GM13977 (cell line): ENCODE measurements at regions not wholly inside any gene's neighbourhood (a gene's known extent, or its start where the extent isn't known, plus 50 kb on each side); places are given as distances from the start of the nearest gene placed in this dataset.

ENCODE experiments used
- DNase-seq: peaks from one replicate; pipeline ENCODE4 v3.0.0; 2012; ENCODE audit warnings: low spot score
- in situ Hi-C: fragments of 300-500 bp; cut with MboI; formaldehyde crosslinking; loops from one replicate; pipeline ENCODE4 v1.12.0; 2022; ENCODE audit warnings: low sequenced_read_pairs, low pct_unique_long_range_greater_than_20kb, mixed read lengths, inconsistent platforms; ENCODE audit not compliant: unreplicated experiment
- TF ChIP-seq, protein P1 (sequence below): IDR thresholded peaks from 2 replicates; pipeline ENCODE4 v1.5.1; 2012; ENCODE audit warnings: mild to moderate bottlenecking, control low read depth; ENCODE audit not compliant: insufficient read depth; ENCODE audit errors: extremely low read depth, missing control alignments

DNA sequence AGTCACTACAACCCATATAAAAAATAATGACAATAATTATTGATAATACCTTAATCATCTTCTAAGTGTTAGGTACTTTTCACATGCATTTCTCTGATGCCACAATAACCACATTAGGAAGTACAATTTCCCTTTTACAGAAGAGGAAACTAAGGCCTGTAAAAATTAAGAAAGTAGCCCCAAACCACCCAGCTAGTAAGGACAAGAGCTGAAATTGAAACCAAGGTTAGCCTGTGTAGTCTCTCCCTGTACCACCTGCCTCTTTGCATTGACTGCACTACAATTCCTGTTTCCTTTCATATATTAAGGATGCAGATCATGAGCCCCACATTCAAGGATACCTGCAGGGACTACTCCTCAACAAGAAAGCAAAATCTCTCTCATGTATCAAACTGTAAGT, 288.8 kb downstream of the GPATCH2 start:
- TF ChIP-seq, protein P1, sequence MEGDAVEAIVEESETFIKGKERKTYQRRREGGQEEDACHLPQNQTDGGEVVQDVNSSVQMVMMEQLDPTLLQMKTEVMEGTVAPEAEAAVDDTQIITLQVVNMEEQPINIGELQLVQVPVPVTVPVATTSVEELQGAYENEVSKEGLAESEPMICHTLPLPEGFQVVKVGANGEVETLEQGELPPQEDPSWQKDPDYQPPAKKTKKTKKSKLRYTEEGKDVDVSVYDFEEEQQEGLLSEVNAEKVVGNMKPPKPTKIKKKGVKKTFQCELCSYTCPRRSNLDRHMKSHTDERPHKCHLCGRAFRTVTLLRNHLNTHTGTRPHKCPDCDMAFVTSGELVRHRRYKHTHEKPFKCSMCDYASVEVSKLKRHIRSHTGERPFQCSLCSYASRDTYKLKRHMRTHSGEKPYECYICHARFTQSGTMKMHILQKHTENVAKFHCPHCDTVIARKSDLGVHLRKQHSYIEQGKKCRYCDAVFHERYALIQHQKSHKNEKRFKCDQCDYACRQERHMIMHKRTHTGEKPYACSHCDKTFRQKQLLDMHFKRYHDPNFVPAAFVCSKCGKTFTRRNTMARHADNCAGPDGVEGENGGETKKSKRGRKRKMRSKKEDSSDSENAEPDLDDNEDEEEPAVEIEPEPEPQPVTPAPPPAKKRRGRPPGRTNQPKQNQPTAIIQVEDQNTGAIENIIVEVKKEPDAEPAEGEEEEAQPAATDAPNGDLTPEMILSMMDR = no peak
- DNase-seq = no peak
- in situ Hi-C loops = no loop called here

DNA sequence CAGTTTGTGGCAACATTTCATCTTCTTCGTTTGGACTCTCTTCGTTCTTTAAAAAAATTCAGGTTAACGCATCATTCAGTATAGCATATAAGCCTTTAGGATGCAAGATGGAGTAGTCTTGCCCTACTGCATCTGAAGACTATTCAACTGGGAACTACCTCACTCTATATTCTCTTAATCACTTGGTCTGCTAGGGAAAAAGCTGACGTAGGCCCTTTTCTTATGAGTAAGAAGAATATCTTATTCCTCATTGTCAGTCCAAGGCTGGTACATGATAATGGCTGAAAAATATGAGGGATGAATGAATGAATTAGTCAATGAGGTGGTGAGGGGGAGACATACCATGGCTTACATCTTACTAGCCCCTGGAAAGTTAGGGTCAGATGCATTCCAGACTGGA, 294.2 kb downstream of the GPATCH2 start:
- TF ChIP-seq, protein P1 = no peak
- DNase-seq = no peak
- in situ Hi-C loops = no loop called here

DNA sequence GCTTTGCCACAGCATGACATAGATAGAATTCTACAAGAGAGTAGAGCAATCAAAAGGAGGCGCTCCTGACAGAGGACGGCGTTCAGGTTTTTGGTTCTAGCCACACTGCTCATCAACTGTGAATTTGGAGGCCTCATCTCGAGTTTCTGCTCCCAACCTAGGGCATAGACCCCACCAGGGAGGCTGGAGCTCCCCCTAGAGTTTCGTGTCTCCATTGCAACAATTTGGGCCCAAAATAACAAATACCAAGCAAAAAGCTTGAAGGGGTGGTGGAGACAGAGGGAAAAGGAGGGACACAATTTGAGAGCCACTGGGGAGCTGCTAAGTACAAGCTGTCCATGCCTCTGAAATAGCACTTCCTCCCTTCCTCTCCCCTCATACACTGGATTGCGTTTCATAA, 297.0 kb downstream of the GPATCH2 start:
- TF ChIP-seq, protein P1 = peak; percentile 80
- peak; percentile 28 for DNase-seq
- in situ Hi-C loops = no loop called here

DNA sequence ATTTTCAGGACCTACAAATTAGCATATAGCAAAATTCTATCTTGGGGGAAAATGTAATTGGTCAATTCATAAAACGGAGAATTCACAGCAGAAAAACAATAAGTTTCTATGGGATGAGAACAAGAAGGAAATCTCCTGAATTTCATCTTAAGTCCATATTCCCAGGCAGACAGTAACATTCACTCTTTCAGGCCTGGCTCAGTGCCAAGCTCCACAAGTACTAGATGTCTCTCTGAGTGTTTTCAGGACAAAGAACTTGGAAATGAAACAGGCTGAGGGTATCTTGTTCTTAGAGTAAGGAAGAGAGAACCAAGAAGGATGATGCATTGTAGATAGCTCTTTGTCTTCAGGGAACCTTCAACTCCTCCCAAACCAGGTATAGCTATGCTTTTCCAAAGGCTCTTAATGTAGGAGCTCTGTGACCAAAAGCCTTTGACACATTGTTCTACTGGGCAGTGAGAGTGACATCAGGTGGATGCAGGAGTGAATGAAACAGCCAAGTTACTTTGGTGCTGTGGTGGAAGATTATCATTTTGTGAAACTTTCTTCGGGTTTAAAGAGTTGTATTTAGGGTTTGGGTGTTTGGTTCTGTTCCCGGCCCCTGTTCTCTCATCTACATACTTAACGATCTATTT, 298.3 kb downstream of the GPATCH2 start:
- in situ Hi-C loops = no loop called here
- no peak for DNase-seq
- TF ChIP-seq, protein P1 = no peak

DNA sequence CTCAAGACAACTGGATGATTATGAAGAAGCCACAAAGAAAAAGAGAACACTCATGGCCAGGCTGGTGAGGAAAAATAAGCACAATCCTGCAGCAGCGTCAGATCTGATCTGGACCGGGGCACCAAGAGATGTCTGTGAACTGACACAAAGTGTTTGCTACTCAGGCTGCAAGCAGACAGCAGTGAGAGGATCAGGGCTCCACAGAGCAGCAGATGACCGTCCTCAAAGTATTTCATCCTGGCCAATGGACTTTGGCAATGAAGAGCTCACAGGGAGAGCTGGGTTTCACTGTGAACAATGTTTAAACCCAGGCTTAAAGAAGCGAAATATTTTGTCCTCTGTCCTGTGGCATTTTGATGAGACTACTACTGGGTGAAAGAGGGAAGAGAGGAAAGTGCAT, 299.2 kb downstream of the GPATCH2 start:
- TF ChIP-seq, protein P1 = no peak
- in situ Hi-C loops = no loop called here
- no peak for DNase-seq

DNA sequence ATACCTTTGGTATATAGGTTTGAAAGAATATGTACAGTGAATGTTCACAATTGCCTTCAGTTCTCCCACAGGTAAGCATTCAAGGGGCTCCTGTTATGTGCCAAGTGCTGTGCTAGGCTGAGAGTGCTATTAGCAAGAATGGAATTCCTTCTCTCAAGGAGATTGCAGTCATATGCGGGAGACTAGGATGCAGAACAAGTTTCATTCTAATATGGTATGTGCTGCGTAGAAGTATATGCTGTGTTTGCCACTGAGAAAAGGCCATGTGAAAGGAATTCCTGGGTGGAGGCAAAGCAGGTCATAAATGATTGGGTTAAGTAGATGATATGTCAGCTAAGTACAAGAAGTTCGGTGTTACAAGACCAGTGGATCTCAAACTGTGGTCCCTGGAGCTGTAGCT, 303.0 kb downstream of the GPATCH2 start:
- no peak for DNase-seq
- in situ Hi-C loops = no loop called here
- TF ChIP-seq, protein P1 = no peak
